Left renal pelvis (tissue), 4 donors: ENCODE measurements at regions not wholly inside any gene's neighbourhood (a gene's known extent, or its start where the extent isn't known, plus 50 kb on each side); places are given as distances from the start of the nearest gene placed in this dataset.

Experiments used
- DNase-seq, 4 donors: peaks; one replicate each; pipeline ENCODE4 v3.0.0-alpha.2; 2013; ENCODE audit warnings: low read depth in 4 of 4, low spot score in 3 of 4

- DNase-seq: no peak
Measured at GRCh38 chr2:117692001-117692763, 122.3 kb upstream of the DDX18 start.

DNA sequence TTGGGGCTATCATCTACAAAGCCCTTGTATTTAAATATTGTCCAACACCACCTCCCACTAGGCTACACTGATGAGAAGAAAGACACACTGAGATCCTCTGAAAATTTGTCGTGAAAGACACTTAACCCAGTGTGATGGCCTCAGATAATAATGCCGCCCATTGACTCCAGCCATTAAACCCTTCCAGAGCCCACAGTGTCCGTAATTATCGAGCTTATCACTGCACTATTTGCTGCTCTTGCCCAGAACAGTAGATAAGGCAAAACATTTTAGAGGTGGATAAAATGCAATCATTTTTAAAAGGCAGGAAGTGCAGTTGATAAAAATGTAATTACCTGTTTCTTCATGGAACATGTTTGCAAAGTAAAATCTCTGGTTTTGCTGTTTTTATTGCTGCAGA lies 121.3 kb upstream of the DDX18 start:
- no peak for DNase-seq

DNA sequence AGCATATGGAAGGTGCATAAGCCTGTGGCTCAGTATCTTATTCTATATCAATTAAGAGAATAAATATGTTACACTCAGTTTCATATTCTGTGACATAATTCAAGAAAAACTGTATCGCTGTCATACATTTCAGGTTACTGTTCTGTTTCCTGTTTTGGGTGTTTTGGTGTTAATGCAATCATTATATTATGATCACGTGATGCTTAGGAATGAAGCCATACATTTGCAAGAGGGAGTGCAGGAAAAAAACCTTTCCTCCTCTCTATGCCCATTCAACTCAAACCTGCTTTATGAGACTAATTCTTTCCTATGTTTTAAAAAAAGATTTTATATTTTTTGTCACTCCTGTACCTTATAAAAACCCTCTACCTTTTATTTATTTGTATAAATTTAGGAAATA lies 120.8 kb upstream of the DDX18 start:
- DNase-seq: no peak

GRCh38 chr2:117698287-117698686 lies 116.2 kb upstream of the DDX18 start:
- DNase-seq: no peak

GRCh38 chr2:117698819-117699218 lies 115.7 kb upstream of the DDX18 start:
- DNase-seq: no peak

DNA sequence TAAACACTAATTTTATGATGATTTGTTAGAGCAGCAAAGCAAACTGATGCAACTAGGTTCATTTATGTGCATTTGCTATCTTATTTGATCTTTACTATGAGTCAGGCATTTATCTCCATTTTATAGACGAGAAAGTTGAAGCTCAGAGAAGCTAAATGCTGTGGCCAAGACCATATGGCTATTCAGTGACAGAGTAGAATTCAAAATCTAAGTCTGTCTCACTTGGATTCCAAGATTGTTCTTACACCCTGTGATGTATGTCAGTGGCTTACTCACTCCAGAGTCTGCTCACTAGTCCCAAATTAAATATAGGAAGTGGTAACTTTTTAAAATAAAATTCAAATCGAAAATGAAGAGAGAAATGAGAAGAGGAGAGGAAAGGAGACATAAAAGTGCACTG lies 114.0 kb upstream of the DDX18 start:
- no peak for DNase-seq

DNA sequence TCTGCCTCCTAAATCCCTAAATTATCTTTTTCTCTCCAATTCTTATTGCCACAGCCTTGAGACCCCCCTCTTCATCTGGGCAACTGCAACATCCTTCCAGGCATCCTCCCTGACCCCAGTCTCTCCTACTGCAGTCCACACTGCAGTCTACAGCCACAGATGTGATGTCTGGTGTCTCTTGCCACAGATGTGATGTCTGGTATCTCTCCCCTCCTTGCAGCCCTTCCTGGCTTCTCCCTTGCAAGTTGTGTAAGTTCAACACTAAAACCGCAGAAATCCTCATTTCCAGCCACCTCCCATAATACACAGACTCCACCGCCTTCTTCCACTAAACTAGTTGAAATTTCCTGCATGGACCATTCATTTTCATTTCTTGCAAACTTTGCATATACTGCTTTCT lies 113.1 kb upstream of the DDX18 start:
- DNase-seq: no peak

DNA sequence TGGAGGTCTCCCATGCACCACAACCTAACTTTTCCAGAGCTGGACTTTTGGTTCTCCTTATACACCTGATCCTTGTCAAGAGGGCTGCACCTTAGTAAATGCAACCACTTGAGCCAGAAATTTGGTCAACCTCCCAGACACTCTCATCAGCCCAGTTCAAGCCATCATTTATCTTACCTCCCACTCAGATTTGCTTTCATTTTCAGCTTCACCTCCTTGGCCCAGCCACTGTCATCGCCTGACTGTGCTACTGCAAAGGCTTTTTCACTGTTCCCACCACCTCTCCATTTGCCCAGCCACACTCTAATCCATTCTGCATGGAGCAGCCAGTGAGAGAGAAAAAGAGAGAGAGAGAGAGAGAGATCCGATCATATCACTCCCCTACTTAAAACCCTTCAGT lies 112.4 kb upstream of the DDX18 start:
- no peak for DNase-seq

DNA sequence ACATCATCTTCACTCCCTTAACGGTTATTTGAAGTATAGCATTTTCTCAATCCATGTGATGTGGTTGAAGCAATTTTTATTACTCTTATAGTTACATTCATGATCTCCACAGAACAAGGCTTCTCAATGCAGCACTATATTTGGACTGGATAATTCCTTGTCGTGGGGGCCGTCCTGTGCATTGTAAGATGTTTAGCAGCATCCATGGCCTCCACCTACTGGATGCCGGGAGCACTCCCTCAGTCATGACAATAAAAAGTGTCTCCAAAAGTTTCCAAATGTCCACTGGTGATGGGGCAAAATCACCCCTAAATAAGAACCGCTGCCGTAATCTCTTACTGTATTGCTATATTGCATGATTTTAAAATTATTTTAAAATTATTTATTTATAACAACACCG lies 110.6 kb upstream of the DDX18 start:
- no peak for DNase-seq

GRCh38 chr2:117704818-117705217 lies 109.7 kb upstream of the DDX18 start:
- DNase-seq: no peak

- DNase-seq: no peak
Measured at GRCh38 chr2:117707874-117708273, 106.6 kb upstream of the DDX18 start.

DNA sequence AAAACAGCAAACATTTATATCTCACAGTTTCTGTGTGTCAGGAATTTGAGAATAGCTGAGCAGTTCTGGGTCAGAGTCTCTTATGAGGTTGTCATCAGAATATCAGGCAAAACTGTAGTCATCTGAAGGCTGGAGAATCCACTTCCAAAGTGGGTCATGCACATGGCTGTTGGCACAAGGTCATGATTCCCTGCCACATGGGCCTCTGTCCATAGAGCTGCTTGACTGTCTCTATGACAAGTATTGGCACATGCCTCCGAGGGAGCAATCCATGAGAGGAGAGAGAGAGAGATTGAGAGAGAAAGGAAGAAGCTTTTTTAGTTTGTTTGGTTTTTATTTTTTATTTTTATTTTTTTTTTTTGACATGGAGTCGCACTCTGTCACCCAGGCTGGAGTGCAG lies 101.8 kb upstream of the DDX18 start:
- no peak for DNase-seq

GRCh38 chr2:117714110-117714509 lies 100.4 kb upstream of the DDX18 start:
- DNase-seq: no peak

- no peak for DNase-seq
Measured at GRCh38 chr2:117714745-117715417, 99.6 kb upstream of the DDX18 start.

GRCh38 chr2:117716505-117716904 lies 98.0 kb upstream of the DDX18 start:
- no peak for DNase-seq

- DNase-seq: no peak
Measured at GRCh38 chr2:117717072-117717471, 97.4 kb upstream of the DDX18 start.

- DNase-seq: no peak
Measured at GRCh38 chr2:117718048-117718447, 96.4 kb upstream of the DDX18 start.

- DNase-seq: no peak
Measured at GRCh38 chr2:117720765-117721164, 93.7 kb upstream of the DDX18 start.

GRCh38 chr2:117723483-117723882 lies 91.0 kb upstream of the DDX18 start:
- no peak for DNase-seq

- DNase-seq: no peak
Measured at GRCh38 chr2:117723888-117724434, 90.5 kb upstream of the DDX18 start.

GRCh38 chr2:117726747-117727146 lies 87.7 kb upstream of the DDX18 start:
- no peak for DNase-seq

GRCh38 chr2:117737846-117738245 lies 76.6 kb upstream of the DDX18 start:
- no peak for DNase-seq
